ENCODE measurements at regions not wholly inside any gene's neighbourhood (a gene's known extent, or its start where the extent isn't known, plus 50 kb on each side); places are given as distances from the start of the nearest gene placed in this dataset.

DNA sequence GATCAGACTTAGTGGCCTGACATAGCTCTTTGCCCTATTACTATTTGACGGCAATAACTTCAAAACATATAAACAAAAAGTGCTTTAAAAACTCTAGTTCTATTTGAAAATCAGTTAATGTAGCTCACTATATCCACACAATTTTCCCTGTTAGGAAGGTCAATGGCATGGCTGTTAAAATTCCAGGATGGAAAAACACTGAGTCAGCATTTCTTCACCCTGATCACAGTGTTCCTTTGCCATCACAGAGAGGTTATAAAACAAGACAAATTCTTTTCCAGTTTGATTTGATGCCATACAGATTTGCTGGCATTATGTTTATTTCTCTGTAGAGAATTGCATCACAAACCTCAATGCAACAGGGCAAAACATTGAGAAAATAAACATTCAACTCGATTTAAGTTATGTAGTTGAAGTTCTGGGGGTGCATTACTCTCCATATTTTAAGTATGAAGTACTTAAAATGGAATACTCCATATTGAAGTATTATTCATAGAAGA lies 253.7 kb upstream of the HSF2 start:
- no peak for TF ChIP-seq POLR2AphosphoS5 (IDR thresholded peaks at IDR 0.05)
- no peak for TF ChIP-seq EP300 (IDR thresholded peaks at IDR 0.05)
- TF ChIP-seq CTCF (IDR thresholded peaks at IDR 0.05) = no peak
- no peak for TF ChIP-seq POLR2A (IDR thresholded peaks at IDR 0.05; ENCODE audit: low read depth)
- no peak overlapping the region for H3K4me3 ChIP-seq
- DNase-seq (ENCODE audit: extremely low spot score) = no peak
- no peaks in the 10 kb centered on the region for H3K36me3 ChIP-seq
- H3K27me3 ChIP-seq = no peaks in the 10 kb centered on the region
- 88% methylated on average over 2 of the region's 2 CpGs for WGBS
- H3K27ac ChIP-seq (replicated peaks in 1 of 4) = no peak overlapping the region
- H3K4me1 ChIP-seq = peaks cover 0 to 28% (median 13%) of the 10 kb centered on the region in 4 donors
- intact Hi-C loops (cut with DNase I) = no loop called here
- no peaks in the 10 kb centered on the region for H3K9me3 ChIP-seq

DNA sequence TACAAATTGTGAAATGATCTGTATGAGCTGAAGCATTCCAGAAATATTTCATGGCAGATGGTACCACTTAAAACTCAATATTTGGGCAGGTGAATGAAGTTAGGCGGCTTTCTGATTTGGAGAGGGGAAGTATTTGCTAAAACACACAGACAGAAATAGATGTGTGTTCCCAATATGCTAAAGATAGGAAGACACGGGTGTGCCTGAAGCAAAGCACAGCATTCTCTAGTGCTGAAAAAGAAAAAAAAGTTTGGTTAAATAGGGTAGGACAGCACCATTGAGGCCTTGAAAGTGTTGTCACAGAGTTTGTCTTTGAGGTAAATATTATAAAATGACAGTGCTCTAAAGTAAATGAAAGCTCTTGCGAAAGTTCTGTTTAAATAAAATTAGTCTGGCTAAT lies 252.2 kb upstream of the HSF2 start:
- 57% methylated on average over 3 of the region's 3 CpGs for WGBS
- H3K36me3 ChIP-seq = no peaks in the 10 kb centered on the region
- H3K9me3 ChIP-seq = no peaks in the 10 kb centered on the region
- H3K4me1 ChIP-seq = peaks cover 0 to 35% (median 23%) of the 10 kb centered on the region in 4 donors
- intact Hi-C loops (cut with DNase I) = no loop called here
- no peak overlapping the region for H3K4me3 ChIP-seq
- DNase-seq (ENCODE audit: extremely low spot score) = no peak
- no peaks in the 10 kb centered on the region for H3K27me3 ChIP-seq
- no peak for TF ChIP-seq POLR2A (IDR thresholded peaks at IDR 0.05; ENCODE audit: low read depth)
- TF ChIP-seq POLR2AphosphoS5 (IDR thresholded peaks at IDR 0.05) = no peak
- TF ChIP-seq EP300 (IDR thresholded peaks at IDR 0.05) = no peak
- no peak for TF ChIP-seq CTCF (IDR thresholded peaks at IDR 0.05)
- peak overlapping the region; percentile 54 to 68 (median 62) for H3K27ac ChIP-seq (replicated peaks in 1 of 4)

DNA sequence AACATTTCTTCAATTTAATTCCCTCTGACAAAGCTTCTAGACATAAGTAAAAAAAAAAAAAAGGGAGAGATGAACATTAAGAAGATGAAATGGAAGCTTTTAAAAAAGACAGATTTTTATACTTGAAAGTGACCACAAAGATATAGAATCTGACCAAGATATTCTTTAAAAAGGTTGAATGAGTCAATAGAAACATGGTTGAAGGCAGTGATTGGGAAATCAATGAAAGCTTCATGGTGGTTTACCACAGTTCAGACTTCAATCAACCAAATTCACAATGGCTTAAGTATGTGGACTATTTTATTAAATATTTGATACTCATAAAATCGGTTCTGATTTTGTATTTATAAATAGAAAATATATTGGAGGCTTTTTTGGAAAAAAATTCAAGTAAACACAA lies 248.4 kb upstream of the HSF2 start:
- Histone ChIP-seq H3K27ac (replicated peaks in 1 of 4) (peak overlapping the region; percentile 16 to 61 (median 45)), H3K36me3 (no peaks in the 10 kb centered on the region), H3K4me3 (no peak overlapping the region), H3K4me1 (peaks cover 2 to 53% (median 35%) of the 10 kb centered on the region in 4 donors), H3K27me3 (no peaks in the 10 kb centered on the region), H3K9me3 (no peaks in the 10 kb centered on the region)
- 74% methylated on average over 1 of the region's 1 CpG for WGBS
- intact Hi-C loops (cut with DNase I) = no loop called here
- no peak for DNase-seq (ENCODE audit: extremely low spot score)
- TF ChIP-seq EP300 (IDR thresholded peaks at IDR 0.05) (no peak), POLR2A (IDR thresholded peaks at IDR 0.05; ENCODE audit: low read depth) (no peak), POLR2AphosphoS5 (IDR thresholded peaks at IDR 0.05) (no peak), CTCF (IDR thresholded peaks at IDR 0.05) (no peak)

GRCh38 chr6:122151763-122152162 lies 247.7 kb upstream of the HSF2 start:
- 41% methylated on average over 1 of the region's 1 CpG for WGBS
- H3K4me1 ChIP-seq = peaks cover 2 to 52% (median 34%) of the 10 kb centered on the region in 4 donors
- DNase-seq (ENCODE audit: extremely low spot score) = no peak
- TF ChIP-seq POLR2AphosphoS5 (IDR thresholded peaks at IDR 0.05) = no peak
- no peak for TF ChIP-seq CTCF (IDR thresholded peaks at IDR 0.05)
- no peak for TF ChIP-seq POLR2A (IDR thresholded peaks at IDR 0.05; ENCODE audit: low read depth)
- TF ChIP-seq EP300 (IDR thresholded peaks at IDR 0.05) = no peak
- H3K36me3 ChIP-seq = no peaks in the 10 kb centered on the region
- intact Hi-C loops (cut with DNase I) = no loop called here
- no peaks in the 10 kb centered on the region for H3K9me3 ChIP-seq
- no peak overlapping the region for H3K4me3 ChIP-seq
- peak overlapping the region; percentile 31 to 61 (median 60) for H3K27ac ChIP-seq (replicated peaks in 1 of 4)
- H3K27me3 ChIP-seq = no peaks in the 10 kb centered on the region

GRCh38 chr6:122153557-122153956 lies 245.9 kb upstream of the HSF2 start:
- intact Hi-C loops (cut with DNase I) = no loop called here
- Histone ChIP-seq H3K4me3 (no peak overlapping the region), H3K4me1 (peaks cover 2 to 38% (median 26%) of the 10 kb centered on the region in 4 donors), H3K36me3 (no peaks in the 10 kb centered on the region), H3K27ac (replicated peaks in 1 of 4) (peak overlapping the region; percentile 40 to 61 (median 58)), H3K27me3 (no peaks in the 10 kb centered on the region), H3K9me3 (no peaks in the 10 kb centered on the region)
- 22% methylated on average over 3 of the region's 3 CpGs for WGBS
- no peak for DNase-seq (ENCODE audit: extremely low spot score)
- TF ChIP-seq POLR2AphosphoS5 (IDR thresholded peaks at IDR 0.05) (peak in 1 of 2 donors; percentile 28), POLR2A (IDR thresholded peaks at IDR 0.05; ENCODE audit: low read depth) (no peak)
